NCI-H1436 (cell line): ENCODE measurements at regions not wholly inside any gene's neighbourhood (a gene's known extent, or its start where the extent isn't known, plus 50 kb on each side); places are given as distances from the start of the nearest gene placed in this dataset.
"Not testable (repeated sequence)": the region's sequence is repeated elsewhere in the genome, so short reads cannot be mapped to it uniquely, and the experiment has no call there.

Experiments used
- DNase-seq: peaks from one replicate; lab custom pipeline; 2025; lab: John Stamatoyannopoulos, UW

- no peak for DNase-seq
Measured at GRCh38 chr13:110811008-110811720, 97.7 kb downstream of the ING1 start.

GRCh38 chr13:110811771-110812120, 98.2 kb downstream of the ING1 start:
- no peak for DNase-seq

GRCh38 chr13:110812121-110812868, 98.8 kb downstream of the ING1 start:
- DNase-seq, result no peak

DNA sequence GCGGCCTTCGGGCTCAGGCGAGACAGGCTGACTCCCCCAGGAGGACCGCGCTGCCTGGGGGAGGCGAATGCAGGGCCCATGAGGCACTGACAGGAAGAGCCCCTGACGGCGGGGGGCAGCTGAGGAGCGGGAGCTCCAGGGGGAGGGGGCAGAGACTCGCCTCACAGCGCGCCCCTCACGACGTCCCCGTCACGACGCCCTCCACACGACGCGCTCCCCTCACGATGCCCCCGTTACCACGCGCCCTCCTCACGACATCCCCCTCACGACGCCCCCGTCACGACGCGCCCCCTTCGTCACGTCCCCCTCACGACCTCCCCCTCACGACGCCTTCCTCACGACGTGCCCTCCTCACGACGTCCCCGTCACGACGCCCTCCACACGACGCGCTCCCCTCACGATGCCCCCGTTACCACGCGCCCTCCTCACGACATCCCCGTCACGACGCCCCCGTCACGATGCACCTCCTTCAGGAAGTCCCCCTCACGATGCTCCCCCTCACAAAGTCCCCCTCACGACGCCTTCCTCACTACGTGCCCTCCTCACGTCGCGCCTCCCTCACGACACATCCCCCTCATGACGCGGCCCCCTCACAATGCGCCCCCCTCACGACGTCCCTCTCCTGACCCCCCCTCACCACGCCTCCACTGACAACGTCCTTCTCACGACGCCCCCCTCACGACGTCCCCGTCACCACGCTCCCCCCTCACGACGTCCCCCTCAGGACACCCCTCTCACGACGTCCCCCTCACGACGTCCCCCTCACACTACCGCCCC, 99.6 kb downstream of the ING1 start:
- no peak for DNase-seq

DNA sequence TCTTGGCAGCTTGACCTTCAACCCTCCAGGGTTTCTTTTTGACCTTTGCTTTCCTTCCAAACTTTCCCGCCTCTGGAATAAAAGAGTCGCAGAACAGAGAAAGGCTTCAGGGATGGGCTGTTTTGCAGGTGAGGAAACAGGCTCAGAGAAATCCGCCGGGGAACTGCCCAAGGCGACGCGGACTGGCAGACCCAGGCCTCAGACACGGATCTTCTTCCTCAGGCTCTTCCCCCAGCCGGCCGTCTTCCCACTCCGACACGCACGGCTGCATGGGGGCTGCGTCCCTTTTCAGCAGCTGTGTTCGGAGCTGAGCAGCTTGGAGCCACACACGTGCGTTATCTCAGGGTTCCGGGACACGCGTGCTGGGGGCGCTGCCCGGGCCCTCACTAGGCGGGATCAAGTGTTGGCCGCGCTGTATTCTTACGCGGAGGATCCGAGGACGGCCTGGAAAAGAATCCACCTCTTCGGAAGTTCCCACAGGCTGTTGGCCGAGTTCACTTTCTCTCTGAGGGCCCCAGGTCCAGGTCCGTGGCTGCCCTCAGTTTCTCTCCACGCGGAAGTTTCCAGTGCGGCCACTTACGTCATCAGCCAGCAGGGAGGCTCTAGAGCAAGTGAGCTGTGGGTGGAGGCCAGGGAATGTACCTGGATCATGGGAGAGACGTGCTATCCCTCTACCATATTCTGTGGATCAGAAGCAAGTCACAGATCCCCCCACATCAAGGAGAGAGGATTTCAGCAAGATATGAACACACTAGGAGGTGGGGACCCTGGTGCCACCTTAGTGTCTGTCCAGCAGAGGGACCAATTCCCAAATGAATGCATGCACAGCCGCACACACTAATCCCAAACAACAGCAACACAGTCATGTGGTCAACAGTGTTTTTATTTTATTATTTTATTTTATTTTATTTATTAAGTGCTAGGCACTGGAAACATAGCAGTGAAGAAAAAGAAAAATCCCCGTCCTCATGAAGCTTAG, 100.4 kb downstream of the ING1 start:
- DNase-seq, result no peak

- DNase-seq, result no peak
Measured at GRCh38 chr13:110815471-110816204, 99.2 kb downstream of the ANKRD10 start.

GRCh38 chr13:110816500-110816899, 98.4 kb downstream of the ANKRD10 start:
- DNase-seq, result no peak

GRCh38 chr13:110817143-110817542, 97.7 kb downstream of the ANKRD10 start:
- no peak for DNase-seq

DNA sequence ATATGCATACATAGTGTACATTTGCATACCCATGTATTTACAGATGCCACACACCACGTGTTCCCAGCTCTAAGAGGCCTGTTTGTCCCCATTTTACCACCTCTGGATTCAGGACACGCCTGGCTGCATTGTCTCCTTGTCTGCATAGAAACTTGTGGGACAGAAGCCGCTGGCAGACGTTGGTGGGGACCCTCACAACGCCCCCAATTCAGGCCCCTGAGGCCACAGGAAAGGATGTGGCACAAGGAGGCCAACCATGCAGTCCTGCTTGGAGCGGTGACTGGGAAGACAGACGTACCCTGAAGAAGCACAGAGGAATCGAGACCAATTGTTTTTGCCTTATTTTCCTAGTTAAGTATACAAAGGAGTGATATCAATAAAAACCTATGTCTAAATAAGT, 96.1 kb downstream of the ANKRD10 start:
- DNase-seq, result no peak

DNA sequence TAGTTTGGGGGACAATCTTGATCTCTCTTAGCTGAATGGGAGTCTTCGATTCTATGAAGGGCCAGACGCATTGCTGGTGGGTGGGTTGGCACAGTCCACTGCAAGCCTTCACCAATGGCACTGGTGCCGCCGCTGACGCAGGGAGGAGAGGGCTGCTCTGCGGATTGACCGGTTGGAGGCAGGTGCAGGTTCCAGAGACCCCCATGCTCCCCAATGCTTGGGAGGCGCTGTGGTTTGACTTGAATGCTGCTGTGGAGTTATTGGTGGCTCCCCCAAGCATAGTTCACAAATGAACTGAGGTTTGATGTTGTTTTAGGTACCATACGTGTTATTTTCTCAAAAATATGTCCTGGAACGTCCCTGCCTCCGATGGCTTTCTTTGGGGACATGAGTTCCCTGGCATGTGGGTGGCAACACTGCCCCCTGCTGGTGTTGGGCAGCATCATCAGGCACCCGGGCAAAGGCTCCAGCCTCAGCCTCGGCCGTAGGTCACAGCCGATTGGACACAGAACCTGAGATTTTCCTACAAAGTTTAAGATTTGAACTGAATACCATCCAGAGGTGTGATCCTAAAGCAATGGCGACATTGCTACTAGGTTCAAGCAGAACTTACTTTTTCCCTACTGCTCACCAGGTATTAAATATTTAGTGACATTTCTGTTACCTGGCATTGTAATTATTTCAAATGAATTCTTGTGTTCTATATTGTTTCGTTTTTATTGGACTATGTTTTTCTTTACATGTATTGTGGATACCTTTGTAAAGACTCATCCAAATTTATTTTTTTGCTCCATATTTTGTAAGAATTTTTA, 95.5 kb downstream of the ANKRD10 start:
- peak; percentile 46 for DNase-seq

- DNase-seq, result no peak
Measured at GRCh38 chr13:110820322-110820721, 94.5 kb downstream of the ANKRD10 start.

DNA sequence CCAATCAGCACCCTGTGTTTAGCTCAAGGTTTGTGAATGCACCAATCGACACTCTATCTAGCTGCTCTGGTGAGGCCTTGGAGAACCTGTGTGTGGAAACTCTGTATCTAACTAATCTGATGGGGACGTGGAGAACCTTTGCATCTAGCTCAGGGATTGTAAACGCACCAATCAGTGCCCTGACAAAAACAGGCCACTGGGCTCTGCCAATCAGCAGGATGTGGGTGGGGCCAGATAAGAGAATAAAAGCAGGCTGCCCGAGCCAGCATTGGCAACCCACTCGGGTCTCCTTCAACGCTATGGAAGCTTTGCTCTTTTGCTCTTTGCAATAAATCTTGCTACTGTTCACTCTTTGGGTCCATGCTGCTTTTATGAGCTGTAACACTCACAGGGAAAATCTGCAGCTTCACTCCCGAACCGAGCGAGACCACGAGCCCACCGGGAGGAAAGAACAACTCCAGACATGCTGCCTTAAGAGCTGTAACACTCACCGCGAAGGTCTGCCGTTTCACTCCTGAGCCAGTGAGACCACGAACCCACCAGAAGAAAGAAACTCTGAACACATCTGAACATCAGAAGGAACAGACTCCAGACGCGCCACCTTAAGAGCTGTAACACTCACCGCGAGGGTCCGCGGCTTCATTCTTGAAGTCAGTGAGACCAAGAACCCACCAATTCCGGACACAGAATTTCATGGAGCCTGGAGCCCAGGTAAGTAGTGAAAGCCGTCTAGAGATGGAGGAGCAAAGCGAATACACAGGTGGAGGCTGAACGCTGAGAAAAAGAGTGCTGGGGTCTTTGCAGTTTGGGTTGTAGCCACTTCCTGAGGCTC, 92.8 kb downstream of the ANKRD10 start:
- not testable (repeated sequence) for DNase-seq

- no peak for DNase-seq
Measured at GRCh38 chr13:110822669-110822945, 92.3 kb downstream of the ANKRD10 start.

- DNase-seq, result no peak
Measured at GRCh38 chr13:110824702-110825300, 90.1 kb downstream of the ANKRD10 start.

GRCh38 chr13:110825516-110825915, 89.4 kb downstream of the ANKRD10 start:
- no peak for DNase-seq

- DNase-seq, result no peak
Measured at GRCh38 chr13:110826101-110826500, 88.8 kb downstream of the ANKRD10 start.

GRCh38 chr13:110826861-110827672, 87.8 kb downstream of the ANKRD10 start:
- no peak for DNase-seq
